NK-92 treated with Interleukin-12 subunit alpha and Interleukin-12 subunit beta, amount 100 ng/mL, for 24 hours (cell line): ENCODE measurements at regions not wholly inside any gene's neighbourhood (a gene's known extent, or its start where the extent isn't known, plus 50 kb on each side); places are given as distances from the start of the nearest gene placed in this dataset.

Experiments
- DNase-seq: peaks from one replicate; lab custom pipeline; 2025; lab: John Stamatoyannopoulos, UW

DNA sequence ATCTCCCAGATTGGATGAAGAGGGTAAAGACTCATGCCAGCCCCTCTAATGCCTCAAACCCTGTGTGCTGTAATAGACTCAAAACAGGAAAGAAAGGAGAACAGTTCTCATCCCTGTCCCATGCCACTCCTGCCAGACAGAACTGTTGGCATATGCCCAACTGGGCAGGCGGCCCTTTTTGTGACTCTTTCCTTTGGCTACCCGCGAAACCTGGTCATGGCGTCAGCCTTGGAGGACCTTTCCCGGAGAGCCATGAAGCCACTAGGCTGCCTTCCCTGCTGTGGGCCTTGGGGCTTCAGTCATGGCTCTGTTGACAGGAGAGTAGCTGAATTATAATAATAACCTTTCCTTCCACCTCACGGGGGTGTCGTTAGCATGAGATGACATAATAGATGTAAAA, 75.9 kb upstream of the SEMA6A start:
- no peak for DNase-seq

DNA sequence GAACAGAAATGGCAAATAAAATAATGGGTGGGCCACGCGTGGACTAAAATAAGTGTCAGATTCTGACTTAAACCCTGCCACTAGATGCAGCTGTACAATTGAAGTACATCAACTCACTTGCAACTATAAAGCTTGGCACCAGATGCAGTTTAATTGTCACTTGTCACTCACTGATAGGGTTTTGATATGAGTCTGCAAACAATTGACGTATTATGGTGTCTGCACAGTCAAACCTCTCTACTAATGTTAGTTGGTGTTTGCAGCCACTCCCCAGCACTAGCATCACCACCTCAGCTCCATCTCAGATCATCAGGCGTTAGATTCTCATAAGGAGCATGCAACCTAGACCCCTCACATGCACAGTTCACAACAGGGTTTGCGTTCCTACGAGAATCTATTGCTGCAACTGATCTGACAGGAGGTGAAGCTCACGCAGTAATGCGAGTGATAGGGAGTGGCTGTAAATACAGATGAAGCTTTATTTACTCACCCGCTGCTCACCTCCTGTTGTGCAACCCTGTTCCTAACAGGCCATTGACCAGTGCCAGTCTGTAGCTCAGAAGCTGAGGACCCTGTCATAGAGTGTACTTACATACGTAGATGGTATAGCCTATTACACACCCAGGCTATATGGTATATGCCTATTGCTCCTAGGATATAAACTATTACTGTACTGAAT, 72.1 kb upstream of the SEMA6A start:
- DNase-seq: no peak

DNA sequence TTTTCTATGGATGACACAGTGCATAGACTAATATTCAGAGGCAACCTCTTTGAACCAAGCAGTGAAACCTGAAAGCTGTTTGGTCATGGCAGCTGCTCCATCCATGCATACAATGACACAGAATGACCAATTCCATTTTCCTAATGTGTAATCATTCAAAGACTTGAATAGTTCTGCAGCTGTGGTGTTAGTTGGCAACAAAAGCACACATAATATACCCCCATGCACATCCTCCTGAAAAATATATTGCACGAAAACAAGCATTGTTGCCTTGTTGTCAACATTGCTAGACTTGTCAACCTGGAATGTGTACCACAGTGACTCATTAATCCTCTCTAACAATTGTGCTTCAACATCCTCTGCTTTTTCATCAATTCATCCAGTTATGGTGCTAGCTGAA, 71.0 kb upstream of the SEMA6A start:
- no peak for DNase-seq

DNA sequence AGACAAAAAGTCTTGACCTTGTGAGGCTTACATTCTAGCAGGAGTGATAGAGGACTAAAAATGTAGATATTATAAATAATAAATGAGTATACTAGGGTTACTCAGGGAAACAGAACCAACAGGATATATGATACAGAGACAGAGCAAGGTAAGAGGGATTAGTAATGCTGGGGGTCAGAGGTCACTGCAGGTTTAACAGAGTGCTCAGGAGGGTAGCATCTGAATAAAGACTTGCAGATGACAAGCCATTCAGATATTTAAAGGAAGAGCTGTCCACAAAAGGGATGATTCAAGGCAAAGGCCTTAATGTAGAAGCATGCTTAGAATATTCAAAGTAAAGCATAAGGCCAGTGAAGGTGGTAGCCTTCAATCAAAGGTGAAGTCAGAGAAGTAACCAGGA, 65.6 kb upstream of the SEMA6A start:
- DNase-seq: no peak

DNA sequence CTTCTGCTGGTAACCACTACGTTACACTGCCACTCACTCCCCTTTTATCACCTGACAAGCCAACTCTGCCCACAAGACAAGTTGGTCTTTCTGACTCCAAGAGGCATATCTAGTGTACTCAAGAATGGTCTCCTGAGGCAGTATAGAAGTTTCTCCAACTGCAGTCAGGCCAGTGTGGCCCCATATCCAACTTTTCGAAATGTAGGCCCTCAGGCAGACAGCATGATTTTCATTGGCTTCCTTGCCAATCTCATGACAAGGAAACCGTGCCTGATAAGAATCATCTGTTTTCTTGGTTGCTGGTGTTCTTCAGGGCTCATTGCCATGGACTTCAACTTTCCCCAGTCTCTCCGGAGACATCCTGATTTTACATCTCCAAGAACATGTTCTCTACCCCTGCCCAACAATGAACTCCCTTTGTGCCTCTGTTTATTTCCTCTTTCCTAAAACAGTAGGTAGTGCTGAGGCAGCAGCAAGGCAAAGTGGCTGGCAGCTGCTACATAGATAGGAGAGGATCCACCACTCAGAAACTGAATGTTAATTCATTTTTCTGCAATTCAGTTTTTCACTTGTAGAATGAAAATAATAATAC, 62.6 kb upstream of the SEMA6A start:
- DNase-seq: no peak

DNA sequence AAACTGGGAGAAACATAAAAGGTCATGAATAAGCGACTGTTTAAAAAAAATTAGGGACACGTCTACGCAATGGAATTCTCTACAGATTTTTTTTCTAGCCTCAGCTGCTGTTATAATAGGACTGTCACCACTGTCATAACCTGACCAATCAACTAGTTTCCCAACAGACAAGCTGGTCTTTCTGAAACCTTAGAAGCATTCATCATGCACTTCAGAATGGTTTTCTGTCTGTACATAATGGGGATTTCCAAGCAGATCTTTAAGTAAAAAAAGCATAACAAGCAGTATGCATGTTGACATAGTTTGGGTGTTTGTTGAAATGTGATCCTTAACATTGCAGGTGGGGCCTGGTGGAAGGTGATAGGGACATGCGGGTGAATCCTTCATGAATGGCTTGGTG, 58.3 kb upstream of the SEMA6A start:
- DNase-seq: no peak

DNA sequence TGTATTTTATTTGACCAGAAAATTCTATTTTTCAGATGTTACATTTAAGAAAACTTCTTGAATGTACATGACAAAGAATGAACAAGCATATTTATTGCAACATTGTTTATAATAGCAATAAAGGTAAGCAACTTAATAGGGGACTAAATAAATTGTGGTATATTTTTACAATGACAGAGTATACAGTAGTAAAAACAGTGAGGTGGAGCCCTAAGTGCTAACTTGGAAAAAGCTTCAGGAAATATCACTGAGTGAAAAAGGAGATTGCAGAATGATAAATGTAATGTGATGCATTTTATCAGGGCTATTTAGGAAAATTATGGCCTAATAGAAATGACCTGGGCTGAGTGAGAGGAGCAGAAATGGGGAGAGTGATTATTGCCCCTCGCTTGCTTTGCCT, 56.5 kb upstream of the SEMA6A start:
- DNase-seq: no peak

DNA sequence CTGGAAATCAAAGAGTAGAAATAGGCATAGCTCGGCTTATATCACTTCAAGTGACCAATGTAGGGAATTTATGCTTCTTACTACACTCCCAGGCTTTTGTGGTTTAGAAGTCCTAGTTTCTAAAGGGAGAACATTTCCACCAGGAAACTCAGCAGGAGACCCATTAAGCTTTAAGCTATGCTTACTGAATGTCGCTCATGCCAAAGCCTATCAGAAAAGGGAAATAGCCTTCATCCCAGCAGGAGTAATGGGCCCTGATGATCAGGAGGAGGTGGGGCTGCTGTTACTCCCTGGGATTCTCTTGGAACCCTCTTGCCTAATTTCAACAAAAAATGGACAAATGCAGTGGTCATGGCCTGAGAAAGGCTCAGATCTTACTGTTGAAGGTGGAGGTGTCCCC, 54.5 kb upstream of the SEMA6A start:
- no peak for DNase-seq

DNA sequence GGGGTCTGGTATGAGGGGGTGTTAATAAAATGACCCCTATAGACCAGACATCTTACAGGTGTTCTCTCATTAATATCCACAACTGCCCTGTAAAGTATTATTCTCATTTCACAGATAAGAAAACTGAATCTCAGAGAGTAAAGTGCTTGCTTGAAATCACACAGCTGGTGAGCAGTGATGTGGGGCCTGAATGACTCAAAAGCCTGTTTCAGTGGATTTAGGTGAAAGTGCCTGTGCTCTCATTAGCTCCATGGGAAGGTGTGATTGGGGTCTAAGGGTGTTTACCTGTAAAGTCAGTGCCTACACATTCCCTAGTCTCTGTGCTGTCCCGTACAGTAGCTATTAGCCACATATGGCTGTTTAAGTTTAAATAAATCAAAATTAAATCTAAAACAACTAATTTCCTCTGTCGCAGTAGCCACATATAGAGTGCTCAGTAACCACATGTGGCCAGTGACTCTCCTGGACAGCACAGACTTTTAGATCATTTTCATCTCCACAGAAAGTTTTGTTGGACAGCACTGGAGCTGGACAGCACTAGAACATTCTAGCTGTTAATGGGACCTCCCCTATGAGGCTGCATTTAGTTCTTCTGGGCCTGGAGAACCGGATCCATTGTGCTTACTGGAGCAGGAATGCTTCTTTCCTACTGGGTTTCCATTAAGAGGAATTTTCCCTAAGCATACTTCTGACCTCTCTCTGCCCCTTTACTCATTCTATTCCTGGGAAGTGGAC, 52.5 kb upstream of the SEMA6A start:
- DNase-seq: no peak

DNA sequence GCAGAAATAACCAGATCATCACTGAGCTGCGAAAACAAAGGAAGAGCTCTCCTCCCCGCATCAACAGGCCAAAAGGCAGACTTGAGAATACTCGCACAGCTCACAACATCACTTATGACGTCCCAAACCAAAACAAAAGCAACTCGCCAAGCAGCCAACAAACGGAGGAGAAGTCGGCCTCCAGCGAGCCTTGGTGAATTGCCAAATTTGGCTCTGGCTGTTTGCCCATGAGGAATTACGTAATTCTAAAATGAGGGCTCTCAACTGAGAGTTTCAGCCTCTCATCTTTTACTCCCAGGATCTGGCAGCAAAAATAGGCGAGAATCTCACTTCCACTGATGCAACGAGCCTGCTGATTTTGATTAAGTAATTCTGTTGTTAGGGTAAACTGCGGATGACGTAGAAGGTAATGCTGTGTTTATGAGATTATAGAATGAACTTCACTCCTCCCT, 51.7 kb upstream of the SEMA6A start:
- DNase-seq: no peak
